Endodermal cell (in vitro differentiated cells): ENCODE measurements at regions not wholly inside any gene's neighbourhood (a gene's known extent, or its start where the extent isn't known, plus 50 kb on each side); places are given as distances from the start of the nearest gene placed in this dataset.
A peak's percentile ranks its signal among the peaks of the same experiment; 100 is the strongest.

Experiments
- DNase-seq: peaks from one replicate; pipeline ENCODE4 v3.0.0-alpha.2; 2017
- H3K27ac ChIP-seq: 2 replicates; pipeline ENCODE4 v1.5.1; 2013; ENCODE audit warnings: mild to moderate bottlenecking, low read depth, low read length, moderate library complexity
- H3K27me3 ChIP-seq: 2 replicates; pipeline ENCODE4 v1.6.1; 2013; ENCODE audit warnings: mild to moderate bottlenecking, low read length, moderate library complexity; ENCODE audit not compliant: insufficient read depth, control insufficient read depth, poor library complexity, severe bottlenecking
- H3K36me3 ChIP-seq: 2 replicates; pipeline ENCODE4 v1.7.0; 2013; ENCODE audit warnings: mild to moderate bottlenecking, low read length, moderate library complexity; ENCODE audit not compliant: control insufficient read depth, insufficient read depth
- H3K4me1 ChIP-seq: one replicate; pipeline ENCODE4 v1.7.0; 2013; ENCODE audit warnings: low read length; ENCODE audit not compliant: control insufficient read depth, insufficient read depth
- H3K4me3 ChIP-seq: 2 replicates; pipeline ENCODE4 v1.5.1; 2013; ENCODE audit warnings: mild to moderate bottlenecking, low read length, moderate library complexity
- H3K9ac ChIP-seq: 2 replicates; pipeline ENCODE4 v1.6.1; 2013; ENCODE audit warnings: mild to moderate bottlenecking, low read length, moderate library complexity; ENCODE audit not compliant: poor library complexity, severe bottlenecking; ENCODE audit errors: extremely low read depth
- H3K9me3 ChIP-seq: 2 replicates; pipeline ENCODE4 v1.6.1; 2013; ENCODE audit warnings: mild to moderate bottlenecking, low read length, moderate library complexity; ENCODE audit not compliant: control insufficient read depth
- H3K27ac Mint-ChIP-seq: 2 replicates; pipeline ENCODE4 v1.8.0; 2020; ENCODE audit warnings: mixed read lengths
- H3K27me3 Mint-ChIP-seq: 2 replicates; pipeline ENCODE4 v1.8.0; 2021; ENCODE audit warnings: mild to moderate bottlenecking, mixed read lengths; ENCODE audit not compliant: insufficient read depth
- H3K36me3 Mint-ChIP-seq: 2 replicates; pipeline ENCODE4 v1.8.0; 2020; ENCODE audit warnings: low read depth, mixed read lengths
- H3K4me1 Mint-ChIP-seq: 2 replicates; pipeline ENCODE4 v1.8.0; 2020; ENCODE audit warnings: mixed read lengths
- H3K4me3 Mint-ChIP-seq: 2 replicates; pipeline ENCODE4 v1.8.0; 2020; ENCODE audit warnings: mild to moderate bottlenecking, moderate library complexity, mixed read lengths
- H3K9me3 Mint-ChIP-seq: 2 replicates; pipeline ENCODE4 v1.8.0; 2020; ENCODE audit warnings: mild to moderate bottlenecking, mixed read lengths
- CTCF ChIP-seq: fragments of 200-600 bp; sonication (generic); conservative IDR thresholded peaks from 2 replicates; pipeline ENCODE4 v1.5.0; 2021; ENCODE audit warnings: antibody characterized with exemption, mild to moderate bottlenecking
- WGBS, 2 experiments: methylation state at CpG; one replicate each; pipeline versions ENCODE4 v1.1.5 to v1.1.7; 2013; ENCODE audit warnings: missing lambda C conversion rate in 2 of 2, mixed read lengths in 1 of 2; ENCODE audit not compliant: insufficient coverage in 1 of 2, insufficient read length in 1 of 2; 5-methylcytosine and 5-hydroxymethylcytosine counted together

GRCh38 chr4:24321616-24322015 lies 262.7 kb downstream of the DHX15 start:
- 28 to 42% methylated on average over 2 to 6 of the region's 6 CpGs for WGBS, 2 experiments
- Histone ChIP-seq H3K9ac (no peak overlapping the region), H3K9me3 (no peaks in the 10 kb centered on the region), H3K36me3 (no peaks in the 10 kb centered on the region), H3K4me3 (no peak overlapping the region), H3K27ac (peak overlapping the region; percentile 9), H3K4me1 (no peaks in the 10 kb centered on the region), H3K27me3 (no peaks in the 10 kb centered on the region)
- Mint-ChIP-seq H3K27ac (no peak overlapping the region), H3K27me3 (peaks cover 14% of the 10 kb centered on the region), H3K9me3 (no peaks in the 10 kb centered on the region), H3K4me3 (peak overlapping the region; percentile 23), H3K4me1 (peaks cover 55% of the 10 kb centered on the region), H3K36me3 (peaks cover 3% of the 10 kb centered on the region)
- no peak for TF ChIP-seq CTCF
- DNase-seq, result no peak

GRCh38 chr4:24321131-24321530 lies 263.2 kb downstream of the DHX15 start:
- peaks cover 14% of the 10 kb centered on the region for H3K27me3 Mint-ChIP-seq
- no peaks in the 10 kb centered on the region for H3K36me3 Mint-ChIP-seq
- DNase-seq, result no peak
- peak overlapping the region; percentile 23 for H3K4me3 Mint-ChIP-seq
- no peak overlapping the region for H3K27ac Mint-ChIP-seq
- Histone ChIP-seq H3K27ac (no peak overlapping the region), H3K36me3 (no peaks in the 10 kb centered on the region), H3K4me3 (no peak overlapping the region), H3K27me3 (no peaks in the 10 kb centered on the region), H3K4me1 (no peaks in the 10 kb centered on the region), H3K9ac (no peak overlapping the region), H3K9me3 (no peaks in the 10 kb centered on the region)
- TF ChIP-seq CTCF, result no peak
- peaks cover 51% of the 10 kb centered on the region for H3K4me1 Mint-ChIP-seq
- 78 to 92% methylated on average over 2 to 6 of the region's 6 CpGs for WGBS, 2 experiments
- H3K9me3 Mint-ChIP-seq, result no peaks in the 10 kb centered on the region

DNA sequence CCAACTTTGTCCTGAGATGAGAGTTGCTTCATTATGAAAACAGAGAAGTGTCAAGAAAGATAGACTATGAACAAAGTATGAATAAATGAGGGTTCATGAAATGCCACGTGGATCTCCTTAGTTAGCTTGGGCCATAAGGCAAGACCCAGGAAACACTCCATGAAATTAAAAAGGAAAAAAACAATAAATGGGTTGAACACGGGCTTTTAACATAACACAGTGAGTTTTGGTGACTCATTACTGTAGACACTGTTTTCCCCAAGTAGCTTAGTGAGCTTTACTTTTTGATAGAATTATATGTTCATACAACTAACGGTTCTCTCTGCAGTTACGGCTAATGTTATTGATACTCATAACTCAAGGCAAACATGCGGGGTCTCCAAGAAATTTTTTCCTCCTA lies 265.0 kb downstream of the DHX15 start:
- Histone ChIP-seq H3K9ac (no peak overlapping the region), H3K4me3 (no peak overlapping the region), H3K27me3 (no peaks in the 10 kb centered on the region), H3K27ac (no peak overlapping the region), H3K36me3 (no peaks in the 10 kb centered on the region), H3K9me3 (no peaks in the 10 kb centered on the region), H3K4me1 (no peaks in the 10 kb centered on the region)
- Mint-ChIP-seq H3K27ac (no peak overlapping the region), H3K27me3 (peaks cover 14% of the 10 kb centered on the region), H3K36me3 (no peaks in the 10 kb centered on the region), H3K4me1 (peaks cover 39% of the 10 kb centered on the region), H3K9me3 (no peaks in the 10 kb centered on the region), H3K4me3 (no peak overlapping the region)
- TF ChIP-seq CTCF, result no peak
- 85% methylated on average over 5 of the region's 5 CpGs for WGBS, 2 experiments
- DNase-seq, result no peak
